Smooth muscle cell (in vitro differentiated cells): ENCODE measurements at regions not wholly inside any gene's neighbourhood (a gene's known extent, or its start where the extent isn't known, plus 50 kb on each side); places are given as distances from the start of the nearest gene placed in this dataset.
"Not testable (repeated sequence)": the region's sequence is repeated elsewhere in the genome, so short reads cannot be mapped to it uniquely, and the experiment has no call there.

Experiments used
- DNase-seq: peaks from one replicate; lab custom pipeline; 2025; ENCODE audit not compliant: unreplicated experiment; lab: John Stamatoyannopoulos, UW
- H2AFZ ChIP-seq: fragments of 200-600 bp; sonication (generic); 2 replicates; pipeline ENCODE4 v1.6.0; 2016; ENCODE audit warnings: antibody characterized with exemption, low read depth, mild to moderate bottlenecking
- H3F3A ChIP-seq: fragments of 200-600 bp; sonication (generic); 2 replicates; pipeline ENCODE4 v1.6.0; 2017; ENCODE audit warnings: antibody characterized with exemption, low read depth
- H3K27ac ChIP-seq: fragments of 200-600 bp; sonication (generic); 2 replicates; pipeline ENCODE4 v1.5.1; 2016; ENCODE audit warnings: low read depth, mild to moderate bottlenecking
- H3K27me3 ChIP-seq: fragments of 200-600 bp; sonication (generic); 2 replicates; pipeline ENCODE4 v1.6.1; 2016; ENCODE audit warnings: low read depth, mild to moderate bottlenecking
- H3K36me3 ChIP-seq: fragments of 200-600 bp; sonication (generic); 2 replicates; pipeline ENCODE4 v1.5.1; 2016; ENCODE audit warnings: low read depth
- H3K4me1 ChIP-seq: fragments of 200-600 bp; sonication (generic); 2 replicates; pipeline ENCODE4 v1.5.1; 2016; ENCODE audit warnings: low read depth
- H3K4me2 ChIP-seq: fragments of 200-600 bp; sonication (generic); 2 replicates; pipeline ENCODE4 v1.6.0; 2016; ENCODE audit warnings: mild to moderate bottlenecking
- H3K4me3 ChIP-seq: fragments of 200-600 bp; sonication (generic); 2 replicates; pipeline ENCODE4 v1.5.1; 2016; ENCODE audit warnings: mild to moderate bottlenecking
- H3K79me2 ChIP-seq: fragments of 200-600 bp; sonication (generic); 2 replicates; pipeline ENCODE4 v1.6.0; 2016; ENCODE audit warnings: low read depth, mild to moderate bottlenecking
- H3K9ac ChIP-seq: fragments of 200-600 bp; sonication (generic); 2 replicates; pipeline ENCODE4 v1.6.0; 2016; ENCODE audit warnings: low read depth
- H3K9me3 ChIP-seq: fragments of 200-600 bp; sonication (generic); replicated peaks from 2 replicates; pipeline ENCODE4 v1.5.1; 2016; ENCODE audit warnings: low read depth
- H4K20me1 ChIP-seq: fragments of 200-600 bp; sonication (generic); 2 replicates; pipeline ENCODE4 v1.6.0; 2016; ENCODE audit warnings: low read depth
- CTCF ChIP-seq: fragments of 200-600 bp; sonication (generic); IDR thresholded peaks from 2 replicates; pipeline ENCODE4 v1.5.1; 2017; ENCODE audit warnings: borderline replicate concordance, mild to moderate bottlenecking, antibody characterized with exemption; ENCODE audit not compliant: insufficient read depth, poor library complexity, severe bottlenecking
- WGBS: methylation state at CpG from one replicate; pipeline ENCODE4 v1.1.7; 2016; ENCODE audit warnings: low lambda C conversion rate; 5-methylcytosine and 5-hydroxymethylcytosine counted together

DNA sequence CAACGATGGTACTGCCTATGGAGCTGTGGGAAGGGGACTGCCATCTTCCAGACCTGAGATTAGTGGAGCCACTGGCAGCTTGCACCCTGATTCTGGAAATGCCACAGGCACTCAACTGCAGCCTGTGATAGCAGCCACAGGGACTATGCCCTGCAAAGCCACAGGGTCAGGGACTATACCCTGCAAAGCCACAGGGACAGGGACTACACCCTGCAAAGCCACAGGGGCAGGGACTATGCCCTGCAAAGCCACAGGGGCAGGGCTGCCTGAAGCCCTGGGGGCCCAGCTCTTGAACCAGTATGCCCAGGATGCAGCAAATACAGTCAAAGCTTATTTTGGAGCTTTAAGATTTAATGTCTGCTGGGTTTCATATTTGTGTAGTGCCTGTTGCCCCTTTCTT, 346.6 kb downstream of the C6orf118 start:
- Histone ChIP-seq H3K27ac (no peak overlapping the region), H3K4me1 (no peaks in the 10 kb centered on the region), H3K79me2 (no peaks in the 10 kb centered on the region), H4K20me1 (no peaks in the 10 kb centered on the region), H3K27me3 (no peaks in the 10 kb centered on the region), H2AFZ (no peak overlapping the region), H3K4me2 (no peak overlapping the region), H3K9me3 (no peaks in the 10 kb centered on the region), H3K9ac (no peak overlapping the region), H3K4me3 (no peak overlapping the region), H3F3A (no peaks in the 10 kb centered on the region), H3K36me3 (no peaks in the 10 kb centered on the region)
- no peak for TF ChIP-seq CTCF
- 92% methylated on average over 1 of the region's 1 CpG for WGBS
- DNase-seq, result no peak

DNA sequence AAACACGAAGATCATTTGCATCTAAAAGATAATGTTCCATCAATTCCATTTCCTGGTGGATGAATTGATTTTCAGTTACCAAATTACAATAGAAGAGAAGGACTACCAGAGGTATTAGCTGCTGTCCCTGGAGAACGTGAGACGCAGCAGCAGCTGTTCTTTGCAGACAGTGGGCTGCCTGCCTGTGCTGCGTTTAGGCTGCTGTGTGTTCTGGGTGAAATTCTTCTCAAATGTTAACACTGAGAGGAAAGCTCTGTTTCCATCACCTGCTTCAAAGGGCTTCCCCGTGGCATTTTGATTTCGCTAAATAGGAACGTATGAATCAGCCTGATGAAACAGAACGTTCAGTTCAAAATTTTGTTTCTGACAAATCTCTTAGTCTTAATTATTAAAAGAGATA, 362.2 kb downstream of the C6orf118 start:
- Histone ChIP-seq H2AFZ (no peak overlapping the region), H3K36me3 (no peaks in the 10 kb centered on the region), H3K4me3 (no peak overlapping the region), H3K27ac (no peak overlapping the region), H3K79me2 (no peaks in the 10 kb centered on the region), H3K27me3 (no peaks in the 10 kb centered on the region), H4K20me1 (no peaks in the 10 kb centered on the region), H3K4me1 (no peaks in the 10 kb centered on the region), H3K4me2 (no peak overlapping the region), H3F3A (no peaks in the 10 kb centered on the region), H3K9ac (no peak overlapping the region), H3K9me3 (no peaks in the 10 kb centered on the region)
- DNase-seq, result no peak
- 77% methylated on average over 8 of the region's 8 CpGs for WGBS
- TF ChIP-seq CTCF, result no peak

- TF ChIP-seq CTCF, result no peak
These were observed 367.1 kb downstream of the C6orf118 start for GRCh38 chr6:164942271-164942670.

GRCh38 chr6:164933238-164933794, 376.1 kb downstream of the C6orf118 start:
- not testable (repeated sequence) for H3K4me1 ChIP-seq, DNase-seq, H3K27ac ChIP-seq, H3K4me3 ChIP-seq, H3K27me3 ChIP-seq, H3F3A ChIP-seq, H3K9ac ChIP-seq, H3K4me2 ChIP-seq, H3K9me3 ChIP-seq, H3K36me3 ChIP-seq, H2AFZ ChIP-seq, H4K20me1 ChIP-seq, H3K79me2 ChIP-seq
- WGBS, result 97% methylated on average over 25 of the region's 28 CpGs

More at GRCh38 chr6:164942271-164942670, 367.1 kb downstream of the C6orf118 start:
- no peaks in the 10 kb centered on the region for H3K4me1 ChIP-seq
- no peak overlapping the region for H3K9ac ChIP-seq
- peaks cover 4% of the 10 kb centered on the region for H3K9me3 ChIP-seq
- H3K27me3 ChIP-seq, result no peaks in the 10 kb centered on the region
- no peak overlapping the region for H3K4me3 ChIP-seq
- no peaks in the 10 kb centered on the region for H3K36me3 ChIP-seq
- H3K79me2 ChIP-seq, result no peaks in the 10 kb centered on the region
- no peak overlapping the region for H3K4me2 ChIP-seq
- no peak overlapping the region for H3K27ac ChIP-seq
- no peaks in the 10 kb centered on the region for H3F3A ChIP-seq
- 64% methylated on average over 1 of the region's 1 CpG for WGBS
- H2AFZ ChIP-seq, result no peak overlapping the region
- no peaks in the 10 kb centered on the region for H4K20me1 ChIP-seq
- DNase-seq, result no peak
